C4-2B (cell line): ENCODE measurements at regions not wholly inside any gene's neighbourhood (a gene's known extent, or its start where the extent isn't known, plus 50 kb on each side); places are given as distances from the start of the nearest gene placed in this dataset.
"Not testable (repeated sequence)": the region's sequence is repeated elsewhere in the genome, so short reads cannot be mapped to it uniquely, and the experiment has no call there.

Source experiments
- CTCF ChIP-seq: fragments of 450-650 bp; conservative IDR thresholded peaks from 2 replicates; pipeline ENCODE4 v1.5.1; 2017; ENCODE audit warnings: mild to moderate bottlenecking
- ZFX ChIP-seq: fragments of 450-650 bp; IDR thresholded peaks from 2 replicates; pipeline ENCODE4 v1.6.1; 2017

- TF ChIP-seq CTCF, ZFX: not testable (repeated sequence)
Measured at GRCh38 chr2:91518361-91518981, 2827.0 kb downstream of the RPIA start.
